Vagina (tissue), 2 donors: ENCODE measurements at regions not wholly inside any gene's neighbourhood (a gene's known extent, or its start where the extent isn't known, plus 50 kb on each side); places are given as distances from the start of the nearest gene placed in this dataset.

Experiments used
- DNase-seq, 2 donors: peaks; one replicate each; pipeline ENCODE4 v3.0.0-alpha.2; 2017; ENCODE audit errors: extremely low spot score in 2 of 2
- H3K27ac ChIP-seq: fragments of 200-600 bp; sonication (generic); one replicate; pipeline ENCODE4 v1.5.1; 2019
- H3K27me3 ChIP-seq: fragments of 200-600 bp; sonication (generic); one replicate; pipeline ENCODE4 v1.5.1; 2019
- H3K36me3 ChIP-seq, 2 donors: fragments of 200-600 bp; sonication (generic); one replicate each; pipeline ENCODE4 v1.5.1; 2017 to 2019
- H3K4me1 ChIP-seq: fragments of 200-600 bp; sonication (generic); one replicate; pipeline ENCODE4 v1.5.1; 2019
- H3K4me3 ChIP-seq, 2 donors: fragments of 200-600 bp; sonication (generic); 1 replicate in 1 of 2; 2 replicates in 1 of 2; pipeline ENCODE4 v1.5.1; 2016 to 2019
- H3K9me3 ChIP-seq: fragments of 200-600 bp; sonication (generic); one replicate; pipeline ENCODE4 v1.5.1; 2019
- CTCF ChIP-seq, 3 experiments: fragments of 450-650 bp in 2 of 3; fragments of 200-600 bp in 1 of 3; sonication (generic) in 1 of 3; IDR thresholded peaks; one replicate each; pipeline ENCODE4 v1.5.1; 2017 to 2019; ENCODE audit warnings: antibody characterized with exemption in 3 of 3, mild to moderate bottlenecking in 2 of 3, moderate library complexity in 2 of 3
- POLR2A ChIP-seq, 2 donors: fragments of 450-650 bp; IDR thresholded peaks; one replicate each; pipeline ENCODE4 v1.6.1; 2017; ENCODE audit warnings: antibody characterized with exemption in 2 of 2, mild to moderate bottlenecking in 2 of 2, moderate library complexity in 2 of 2
- POLR2AphosphoS5 ChIP-seq, 2 donors: sonication (generic); formaldehyde crosslinking; IDR thresholded peaks; one replicate each; pipeline ENCODE4 v1.9.0; 2017; ENCODE audit warnings: antibody characterized with exemption in 2 of 2, mild to moderate bottlenecking in 2 of 2, low read depth in 1 of 2; ENCODE audit not compliant: insufficient read depth in 1 of 2
- intact Hi-C: fragments of 100-400 bp; cut with DNase I; formaldehyde crosslinking; loops from one replicate; pipeline ENCODE4 v1.15.1; 2023

GRCh38 chrX:124242131-124242530 lies 90.3 kb upstream of the TEX13D start:
- H3K27ac ChIP-seq, result no peak overlapping the region
- no peaks in the 10 kb centered on the region for H3K36me3 ChIP-seq
- DNase-seq, result no peak
- no peaks in the 10 kb centered on the region for H3K27me3 ChIP-seq
- no peak overlapping the region for H3K4me3 ChIP-seq
- intact Hi-C loops, result no loop called here
- TF ChIP-seq POLR2A (IDR thresholded peaks at IDR 0.05) (no peak), CTCF (IDR thresholded peaks at IDR 0.05) (no peak), POLR2AphosphoS5 (IDR thresholded peaks at IDR 0.05; ENCODE audit: insufficient read depth in 1 of 2, low read depth in 1 of 2) (no peak)
- H3K4me1 ChIP-seq, result no peaks in the 10 kb centered on the region
- no peaks in the 10 kb centered on the region for H3K9me3 ChIP-seq

GRCh38 chrX:124249345-124249744 lies 83.1 kb upstream of the TEX13D start:
- no peak for TF ChIP-seq CTCF (IDR thresholded peaks at IDR 0.05)
- H3K4me3 ChIP-seq, result no peak overlapping the region
- no peak for DNase-seq
- no peaks in the 10 kb centered on the region for H3K9me3 ChIP-seq
- intact Hi-C loops, result no loop called here
- H3K27me3 ChIP-seq, result no peaks in the 10 kb centered on the region
- H3K27ac ChIP-seq, result no peak overlapping the region
- H3K36me3 ChIP-seq, result no peaks in the 10 kb centered on the region
- no peaks in the 10 kb centered on the region for H3K4me1 ChIP-seq

GRCh38 chrX:124250835-124251437 lies 81.5 kb upstream of the TEX13D start:
- H3K27me3 ChIP-seq, result no peaks in the 10 kb centered on the region
- TF ChIP-seq POLR2AphosphoS5 (IDR thresholded peaks at IDR 0.05; ENCODE audit: insufficient read depth in 1 of 2, low read depth in 1 of 2) (no peak), POLR2A (IDR thresholded peaks at IDR 0.05) (no peak), CTCF (IDR thresholded peaks at IDR 0.05) (no peak)
- DNase-seq, result no peak
- no peaks in the 10 kb centered on the region for H3K4me1 ChIP-seq
- H3K36me3 ChIP-seq, result no peaks in the 10 kb centered on the region
- H3K4me3 ChIP-seq, result no peak overlapping the region
- intact Hi-C loops, result no loop called here
- no peak overlapping the region for H3K27ac ChIP-seq
- no peaks in the 10 kb centered on the region for H3K9me3 ChIP-seq

GRCh38 chrX:124254611-124255010 lies 77.8 kb upstream of the TEX13D start:
- intact Hi-C loops, result no loop called here
- TF ChIP-seq POLR2A (IDR thresholded peaks at IDR 0.05) (no peak), POLR2AphosphoS5 (IDR thresholded peaks at IDR 0.05; ENCODE audit: insufficient read depth in 1 of 2, low read depth in 1 of 2) (no peak), CTCF (IDR thresholded peaks at IDR 0.05) (no peak)
- DNase-seq, result no peak

GRCh38 chrX:124256216-124256615 lies 76.2 kb upstream of the TEX13D start:
- TF ChIP-seq POLR2AphosphoS5 (IDR thresholded peaks at IDR 0.05; ENCODE audit: insufficient read depth in 1 of 2, low read depth in 1 of 2), result no peak
- TF ChIP-seq CTCF (IDR thresholded peaks at IDR 0.05), result no peak
- no peak for TF ChIP-seq POLR2A (IDR thresholded peaks at IDR 0.05)
- intact Hi-C loops, result no loop called here
- no peak for DNase-seq
- Histone ChIP-seq H3K27me3 (no peaks in the 10 kb centered on the region), H3K4me3 (no peak overlapping the region), H3K27ac (no peak overlapping the region), H3K4me1 (no peaks in the 10 kb centered on the region), H3K9me3 (no peaks in the 10 kb centered on the region), H3K36me3 (no peaks in the 10 kb centered on the region)

More at GRCh38 chrX:124254611-124255010, 77.8 kb upstream of the TEX13D start:
- Histone ChIP-seq H3K27me3 (no peaks in the 10 kb centered on the region), H3K4me3 (no peak overlapping the region), H3K36me3 (no peaks in the 10 kb centered on the region), H3K4me1 (no peaks in the 10 kb centered on the region), H3K27ac (no peak overlapping the region), H3K9me3 (no peaks in the 10 kb centered on the region)
